ENCODE measurements at regions not wholly inside any gene's neighbourhood (a gene's known extent, or its start where the extent isn't known, plus 50 kb on each side); places are given as distances from the start of the nearest gene placed in this dataset.

DNA sequence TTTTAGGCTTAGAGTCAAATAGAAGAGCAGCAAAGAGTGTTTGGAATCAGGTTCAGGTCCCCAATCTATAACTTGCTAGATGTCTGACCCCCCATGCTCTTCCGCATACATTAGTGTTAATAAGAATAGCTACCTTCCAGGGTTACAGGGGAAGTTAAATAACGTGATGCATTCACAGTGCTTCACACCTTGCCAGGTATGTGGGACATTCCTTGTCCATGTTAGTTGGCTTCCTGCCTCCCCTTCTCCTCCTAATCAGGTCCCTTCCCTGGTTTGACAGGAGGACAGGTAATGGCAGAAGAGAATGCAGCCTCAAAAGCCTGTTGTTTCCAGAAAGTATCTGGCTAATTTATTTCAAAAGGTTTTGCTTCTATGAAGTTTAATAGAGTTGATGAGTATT, 248.7 kb downstream of the MID1IP1 start:
- TF ChIP-seq, protein P1, sequence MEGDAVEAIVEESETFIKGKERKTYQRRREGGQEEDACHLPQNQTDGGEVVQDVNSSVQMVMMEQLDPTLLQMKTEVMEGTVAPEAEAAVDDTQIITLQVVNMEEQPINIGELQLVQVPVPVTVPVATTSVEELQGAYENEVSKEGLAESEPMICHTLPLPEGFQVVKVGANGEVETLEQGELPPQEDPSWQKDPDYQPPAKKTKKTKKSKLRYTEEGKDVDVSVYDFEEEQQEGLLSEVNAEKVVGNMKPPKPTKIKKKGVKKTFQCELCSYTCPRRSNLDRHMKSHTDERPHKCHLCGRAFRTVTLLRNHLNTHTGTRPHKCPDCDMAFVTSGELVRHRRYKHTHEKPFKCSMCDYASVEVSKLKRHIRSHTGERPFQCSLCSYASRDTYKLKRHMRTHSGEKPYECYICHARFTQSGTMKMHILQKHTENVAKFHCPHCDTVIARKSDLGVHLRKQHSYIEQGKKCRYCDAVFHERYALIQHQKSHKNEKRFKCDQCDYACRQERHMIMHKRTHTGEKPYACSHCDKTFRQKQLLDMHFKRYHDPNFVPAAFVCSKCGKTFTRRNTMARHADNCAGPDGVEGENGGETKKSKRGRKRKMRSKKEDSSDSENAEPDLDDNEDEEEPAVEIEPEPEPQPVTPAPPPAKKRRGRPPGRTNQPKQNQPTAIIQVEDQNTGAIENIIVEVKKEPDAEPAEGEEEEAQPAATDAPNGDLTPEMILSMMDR (optimal IDR thresholded peaks at IDR 0.05 in 1 of 3, IDR thresholded peaks at IDR 0.05 in 1 of 3, conservative IDR thresholded peaks at IDR 0.05 in 1 of 3; ENCODE audit: extremely low read depth in 1 of 3, insufficient read depth in 2 of 3, low read length in 3 of 3): no peak
- no peak for TF ChIP-seq EZH2 (IDR thresholded peaks at IDR 0.05; ENCODE audit: low read length)

Data from keratinocyte (primary cell).